Mesenchymal stem cell (in vitro differentiated cells and primary cell): ENCODE measurements at regions not wholly inside any gene's neighbourhood (a gene's known extent, or its start where the extent isn't known, plus 50 kb on each side); places are given as distances from the start of the nearest gene placed in this dataset.
"Not testable (repeated sequence)": the region's sequence is repeated elsewhere in the genome, so short reads cannot be mapped to it uniquely, and the experiment has no call there.

ENCODE experiments used
- DNase-seq: peaks from one replicate; pipeline ENCODE4 v3.0.0-alpha.2; 2013
- H2AFZ ChIP-seq: one replicate; pipeline ENCODE4 v1.6.1; 2013; ENCODE audit warnings: low read depth, mild to moderate bottlenecking, control low read depth, inconsistent platforms, low read length, moderate library complexity
- H2AK5ac ChIP-seq: 2 replicates; pipeline ENCODE4 v1.6.1; 2013; ENCODE audit warnings: low read length, moderate library complexity, mild to moderate bottlenecking, inconsistent platforms; ENCODE audit not compliant: severe bottlenecking
- H2BK120ac ChIP-seq: one replicate; pipeline ENCODE4 v1.6.1; 2013; ENCODE audit warnings: low read depth, mild to moderate bottlenecking, inconsistent platforms, low read length, moderate library complexity
- H2BK12ac ChIP-seq, 2 experiments: one replicate each; pipeline ENCODE4 v1.6.1; 2013; ENCODE audit warnings: inconsistent platforms in 2 of 2, low read length in 2 of 2, mild to moderate bottlenecking in 2 of 2, moderate library complexity in 2 of 2, control low read depth in 1 of 2
- H2BK15ac ChIP-seq: one replicate; pipeline ENCODE4 v1.6.1; 2013; ENCODE audit warnings: mild to moderate bottlenecking, low read depth, inconsistent platforms; ENCODE audit not compliant: poor library complexity, severe bottlenecking
- H2BK5ac ChIP-seq: 2 replicates; pipeline ENCODE4 v1.6.1; 2013; ENCODE audit warnings: low read depth, mild to moderate bottlenecking, low read length, control low read depth, inconsistent platforms; ENCODE audit not compliant: poor library complexity, severe bottlenecking
- H3K14ac ChIP-seq, 2 experiments: one replicate each; pipeline ENCODE4 v1.6.1; 2013; ENCODE audit warnings: inconsistent platforms in 2 of 2, low read length in 2 of 2, control low read depth in 1 of 2, mild to moderate bottlenecking in 1 of 2, moderate library complexity in 1 of 2
- H3K18ac ChIP-seq, 2 experiments: one replicate each; pipeline ENCODE4 v1.6.1; 2013; ENCODE audit warnings: inconsistent platforms in 2 of 2, low read length in 2 of 2, control low read depth in 1 of 2, low read depth in 1 of 2, mild to moderate bottlenecking in 1 of 2
- H3K23ac ChIP-seq, 2 experiments: one replicate each; pipeline ENCODE4 v1.6.1; 2013; ENCODE audit warnings: inconsistent platforms in 2 of 2, low read length in 2 of 2, mild to moderate bottlenecking in 2 of 2, moderate library complexity in 2 of 2, control low read depth in 1 of 2
- H3K27ac ChIP-seq: 2 replicates; pipeline ENCODE4 v1.5.1; 2013; ENCODE audit warnings: mild to moderate bottlenecking, moderate library complexity, low read length, control low read depth, inconsistent platforms; ENCODE audit not compliant: poor library complexity, severe bottlenecking
- H3K27me3 ChIP-seq, 2 experiments: 2 replicates each; pipeline versions ENCODE4 v1.6.1 to v1.7.0; 2013; ENCODE audit warnings: low read length in 2 of 2, mild to moderate bottlenecking in 2 of 2, moderate library complexity in 2 of 2, control low read depth in 1 of 2, inconsistent platforms in 1 of 2; ENCODE audit not compliant: control insufficient read depth in 1 of 2, insufficient read depth in 1 of 2
- H3K36me3 ChIP-seq, 2 experiments: 2 replicates each; pipeline versions ENCODE4 v1.6.1 to v1.7.0; 2013; ENCODE audit warnings: low read length in 2 of 2, control low read depth in 1 of 2, inconsistent platforms in 1 of 2, low read depth in 1 of 2, mild to moderate bottlenecking in 1 of 2; ENCODE audit not compliant: insufficient read depth in 2 of 2, control insufficient read depth in 1 of 2
- H3K4ac ChIP-seq, 2 experiments: one replicate each; pipeline ENCODE4 v1.6.1; 2013; ENCODE audit warnings: inconsistent platforms in 2 of 2, low read length in 2 of 2, mild to moderate bottlenecking in 2 of 2, moderate library complexity in 2 of 2, control low read depth in 1 of 2, low read depth in 1 of 2
- H3K4me1 ChIP-seq: 2 replicates; pipeline ENCODE4 v1.6.1; 2013; ENCODE audit warnings: low read depth, low read length, control low read depth; ENCODE audit not compliant: control insufficient read depth, insufficient read depth
- H3K4me2 ChIP-seq: 2 replicates; pipeline ENCODE4 v1.6.1; 2013; ENCODE audit warnings: low read length, mild to moderate bottlenecking, inconsistent platforms; ENCODE audit not compliant: poor library complexity, severe bottlenecking
- H3K4me3 ChIP-seq, 2 experiments: 2 replicates each; pipeline versions ENCODE4 v1.5.1 to v1.7.0; 2013; ENCODE audit warnings: low read length in 2 of 2, mild to moderate bottlenecking in 2 of 2, control low read depth in 1 of 2, low read depth in 1 of 2; ENCODE audit not compliant: insufficient read depth in 1 of 2
- H3K79me1 ChIP-seq: replicated peaks from 2 replicates; pipeline ENCODE4 v1.6.1; 2013; ENCODE audit warnings: mild to moderate bottlenecking, control low read depth, low read length, inconsistent platforms; ENCODE audit not compliant: poor library complexity, severe bottlenecking
- H3K9ac ChIP-seq: 2 replicates; pipeline ENCODE4 v1.7.0; 2013; ENCODE audit warnings: mild to moderate bottlenecking, low read length, moderate library complexity
- H3K9me3 ChIP-seq: 2 replicates; pipeline ENCODE4 v1.7.0; 2013; ENCODE audit warnings: mild to moderate bottlenecking, low read length; ENCODE audit not compliant: control insufficient read depth
- H4K8ac ChIP-seq: one replicate; pipeline ENCODE4 v1.6.1; 2013; ENCODE audit warnings: inconsistent platforms, mild to moderate bottlenecking, low read length, moderate library complexity
- H4K91ac ChIP-seq: one replicate; pipeline ENCODE4 v1.6.1; 2013; ENCODE audit warnings: mild to moderate bottlenecking, low read length, inconsistent platforms
- WGBS: methylation state at CpG from one replicate; pipeline ENCODE4 v1.1.7; 2013; ENCODE audit warnings: mixed read lengths; 5-methylcytosine and 5-hydroxymethylcytosine counted together

- not testable (repeated sequence) for H2BK15ac ChIP-seq, H3K27ac ChIP-seq, H3K23ac ChIP-seq, H3K18ac ChIP-seq, H3K14ac ChIP-seq, H4K91ac ChIP-seq, H3K79me1 ChIP-seq, H2BK5ac ChIP-seq, H3K4ac ChIP-seq, H2BK12ac ChIP-seq, H3K4me2 ChIP-seq, DNase-seq, H3K27me3 ChIP-seq, H3K4me3 ChIP-seq, H3K36me3 ChIP-seq, H3K4me1 ChIP-seq, H2AFZ ChIP-seq, H2BK120ac ChIP-seq, H3K9me3 ChIP-seq, H2AK5ac ChIP-seq, H4K8ac ChIP-seq, H3K9ac ChIP-seq
- 85% methylated on average over 14 of the region's 19 CpGs for WGBS
These were observed 249.3 kb upstream of the GOT2 start for GRCh38 chr16:58983181-58983965.

- no peaks in the 10 kb centered on the region for H3K79me1 ChIP-seq
These were observed 236.7 kb upstream of the GOT2 start for GRCh38 chr16:58970775-58971174.

GRCh38 chr16:58963479-58963878, 229.4 kb upstream of the GOT2 start:
- 0% methylated on average over 1 of the region's 3 CpGs for WGBS
- no peak for DNase-seq
- Histone ChIP-seq H3K36me3 (no peaks in the 10 kb centered on the region), H3K4me2 (no peak overlapping the region), H2BK12ac (no peak overlapping the region), H3K9me3 (no peaks in the 10 kb centered on the region), H2BK15ac (no peak overlapping the region), H3K23ac (no peak overlapping the region), H3K4me1 (no peaks in the 10 kb centered on the region), H4K91ac (no peak overlapping the region), H3K27ac (no peak overlapping the region), H3K4me3 (no peak overlapping the region), H3K9ac (no peak overlapping the region), H2BK120ac (no peak overlapping the region), H3K14ac (no peak overlapping the region), H3K18ac (no peak overlapping the region), H4K8ac (no peak overlapping the region), H2AFZ (no peak overlapping the region), H3K27me3 (no peaks in the 10 kb centered on the region), H3K4ac (no peak overlapping the region), H2AK5ac (no peak overlapping the region), H3K79me1 (no peaks in the 10 kb centered on the region), H2BK5ac (no peak overlapping the region)

More at GRCh38 chr16:58970775-58971174, 236.7 kb upstream of the GOT2 start:
- Histone ChIP-seq H3K9ac (peak overlapping the region; percentile 59), H3K9me3 (no peaks in the 10 kb centered on the region), H3K27ac (no peak overlapping the region), H2BK120ac (no peak overlapping the region), H3K4me3 (peak overlapping the region in 1 of 2 experiments; percentile 59), H2BK15ac (no peak overlapping the region), H2BK12ac (no peak overlapping the region), H3K4ac (no peak overlapping the region), H3K23ac (no peak overlapping the region), H3K14ac (no peak overlapping the region), H3K4me2 (no peak overlapping the region), H4K8ac (no peak overlapping the region), H2AK5ac (no peak overlapping the region), H3K36me3 (no peaks in the 10 kb centered on the region), H3K18ac (no peak overlapping the region), H2AFZ (no peak overlapping the region), H3K27me3 (no peaks in the 10 kb centered on the region), H2BK5ac (no peak overlapping the region), H4K91ac (no peak overlapping the region), H3K4me1 (no peaks in the 10 kb centered on the region)
- WGBS = no CpG with 5 or more reads among the region's 1 CpG
- peak; percentile 26 for DNase-seq

GRCh38 chr16:58962811-58963210, 228.7 kb upstream of the GOT2 start:
- no peak overlapping the region for H4K8ac ChIP-seq
- no peak overlapping the region for H3K9ac ChIP-seq
- no peak overlapping the region for H3K4me2 ChIP-seq
- no peak overlapping the region for H3K4ac ChIP-seq
- no peak overlapping the region for H2BK15ac ChIP-seq
- no peaks in the 10 kb centered on the region for H3K9me3 ChIP-seq
- no peaks in the 10 kb centered on the region for H3K4me1 ChIP-seq
- no peak overlapping the region for H2BK12ac ChIP-seq
- WGBS = 100% methylated on average over 1 of the region's 1 CpG
- no peak overlapping the region for H3K23ac ChIP-seq
- no peak overlapping the region for H2AK5ac ChIP-seq
- no peak overlapping the region for H2BK120ac ChIP-seq
- no peak overlapping the region for H2BK5ac ChIP-seq
- H3K36me3 ChIP-seq = no peaks in the 10 kb centered on the region
- H3K14ac ChIP-seq = no peak overlapping the region
- no peak overlapping the region for H2AFZ ChIP-seq
- H3K27ac ChIP-seq = no peak overlapping the region
- no peak for DNase-seq
- no peak overlapping the region for H3K18ac ChIP-seq
- no peaks in the 10 kb centered on the region for H3K27me3 ChIP-seq
- H4K91ac ChIP-seq = no peak overlapping the region
- no peak overlapping the region for H3K4me3 ChIP-seq
- no peaks in the 10 kb centered on the region for H3K79me1 ChIP-seq
